ENCODE measurements at regions not wholly inside any gene's neighbourhood (a gene's known extent, or its start where the extent isn't known, plus 50 kb on each side); places are given as distances from the start of the nearest gene placed in this dataset.
A peak's percentile ranks its signal among the peaks of the same experiment; 100 is the strongest.

- Histone ChIP-seq H3K27me3 (ENCODE audit: low read depth) (no peaks in the 10 kb centered on the region), H3K9me3 (no peaks in the 10 kb centered on the region), H3K4me3 (no peak overlapping the region), H3K4me1 (peaks cover 8% of the 10 kb centered on the region), H3K27ac (no peak overlapping the region), H3K36me3 (no peaks in the 10 kb centered on the region)
- no peak for ATAC-seq
- DNase-seq: no peak
- TF ChIP-seq CTCF (IDR thresholded peaks at IDR 0.05): no peak
- intact Hi-C loops (cut with DNase I): no loop called here
Observed at GRCh38 chr11:71341173-71341572, 88.8 kb upstream of the SHANK2 start.

- DNase-seq (no peak), ATAC-seq (no peak)
- H3K27ac ChIP-seq: no peak overlapping the region
- no peaks in the 10 kb centered on the region for H3K36me3 ChIP-seq
- no peaks in the 10 kb centered on the region for H3K9me3 ChIP-seq
- H3K4me1 ChIP-seq: peaks cover 8% of the 10 kb centered on the region
- no peaks in the 10 kb centered on the region for H3K27me3 ChIP-seq (ENCODE audit: low read depth)
- no peak overlapping the region for H3K4me3 ChIP-seq
- no peak for TF ChIP-seq CTCF (IDR thresholded peaks at IDR 0.05)
- intact Hi-C loops (cut with DNase I): no loop called here
Observed at GRCh38 chr11:71340086-71340606, 87.8 kb upstream of the SHANK2 start.

- Histone ChIP-seq H3K36me3 (no peaks in the 10 kb centered on the region), H3K9me3 (no peaks in the 10 kb centered on the region), H3K27me3 (ENCODE audit: low read depth) (no peaks in the 10 kb centered on the region), H3K27ac (no peak overlapping the region), H3K4me1 (peaks cover 8% of the 10 kb centered on the region), H3K4me3 (peak overlapping the region; percentile 14)
- ATAC-seq: no peak
- intact Hi-C loops (cut with DNase I): no loop called here
- no peak for TF ChIP-seq CTCF (IDR thresholded peaks at IDR 0.05)
- DNase-seq: no peak
Observed at GRCh38 chr11:71339396-71339881, 87.1 kb upstream of the SHANK2 start.

GRCh38 chr11:71338801-71339395 lies 86.5 kb upstream of the SHANK2 start:
- ATAC-seq (no peak), DNase-seq (no peak)
- no peak overlapping the region for H3K27ac ChIP-seq
- H3K36me3 ChIP-seq: no peaks in the 10 kb centered on the region
- H3K9me3 ChIP-seq: no peaks in the 10 kb centered on the region
- peaks cover 8% of the 10 kb centered on the region for H3K4me1 ChIP-seq
- TF ChIP-seq CTCF (IDR thresholded peaks at IDR 0.05): no peak
- intact Hi-C loops (cut with DNase I): no loop called here
- H3K4me3 ChIP-seq: peak overlapping the region; percentile 14
- H3K27me3 ChIP-seq (ENCODE audit: low read depth): no peaks in the 10 kb centered on the region

GRCh38 chr11:71336996-71337754 lies 84.8 kb upstream of the SHANK2 start:
- Histone ChIP-seq H3K36me3 (no peaks in the 10 kb centered on the region), H3K4me3 (no peak overlapping the region), H3K27me3 (ENCODE audit: low read depth) (no peaks in the 10 kb centered on the region), H3K27ac (no peak overlapping the region), H3K4me1 (peaks cover 8% of the 10 kb centered on the region), H3K9me3 (no peaks in the 10 kb centered on the region)
- no peak for ATAC-seq
- DNase-seq: no peak
- intact Hi-C loops (cut with DNase I): no loop called here
- TF ChIP-seq CTCF (IDR thresholded peaks at IDR 0.05): no peak
